ENCODE measurements at regions not wholly inside any gene's neighbourhood (a gene's known extent, or its start where the extent isn't known, plus 50 kb on each side); places are given as distances from the start of the nearest gene placed in this dataset.
"Not testable (repeated sequence)": the region's sequence is repeated elsewhere in the genome, so short reads cannot be mapped to it uniquely, and the experiment has no call there.

DNA sequence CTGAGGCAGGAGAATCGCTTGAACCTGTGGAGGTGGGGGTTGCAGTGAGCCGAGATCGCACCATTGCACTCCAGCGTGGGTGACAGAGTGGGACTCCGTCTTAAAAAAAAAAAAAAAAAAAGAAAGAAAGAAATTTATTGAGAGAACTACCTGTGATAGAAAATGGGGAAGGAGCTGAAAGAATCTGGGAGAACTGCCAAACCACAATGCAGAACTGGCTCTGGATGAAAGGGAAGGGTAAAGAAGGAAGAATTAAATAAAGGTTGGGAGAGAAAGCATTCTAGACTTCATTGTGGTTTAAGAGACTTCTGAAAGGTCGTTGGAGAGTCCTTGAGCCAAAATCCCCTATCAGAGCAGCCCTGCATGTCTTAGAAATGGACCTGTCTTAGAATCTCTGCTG lies 567.9 kb upstream of the HTR2C start:
- DNase-seq (ENCODE audit: low spot score) = no peak

DNA sequence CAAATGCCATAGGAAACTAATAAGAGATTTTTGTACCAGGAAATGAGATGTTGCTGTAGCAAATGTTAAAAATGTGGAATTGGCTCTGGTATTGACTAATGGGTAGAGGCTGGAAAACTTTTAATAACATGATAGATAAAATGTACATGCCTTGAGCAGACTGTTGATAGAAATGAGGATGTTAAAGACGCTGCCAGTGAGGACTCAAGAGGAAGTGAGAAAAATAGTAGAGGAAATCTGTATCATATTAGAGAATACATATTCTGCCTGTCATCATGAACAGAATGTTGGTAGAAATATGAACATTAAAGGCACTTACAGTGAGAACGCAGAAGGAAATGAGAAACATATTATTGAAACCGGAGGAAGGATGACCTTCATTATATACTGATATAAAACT lies 577.2 kb upstream of the HTR2C start:
- DNase-seq (ENCODE audit: low spot score) = no peak

DNA sequence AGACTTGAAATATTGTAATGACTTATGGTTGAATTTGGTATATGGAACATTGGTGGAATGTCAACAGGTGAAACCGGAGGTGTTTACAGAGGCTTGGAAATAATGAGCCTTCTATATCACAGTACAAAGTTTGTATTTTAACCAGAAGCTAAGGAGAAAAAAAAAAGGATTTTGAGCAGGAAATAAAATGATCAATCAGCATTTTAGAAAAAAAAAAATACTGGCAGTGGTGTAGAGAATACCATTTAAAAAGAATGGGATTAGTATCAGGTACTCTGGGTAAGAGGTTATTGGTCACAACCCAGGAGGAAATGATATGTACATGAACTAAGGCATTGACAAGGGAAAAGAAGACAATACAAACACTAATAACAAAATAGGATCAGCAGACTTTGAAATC lies 587.1 kb upstream of the HTR2C start:
- no peak for DNase-seq (ENCODE audit: low spot score)

DNA sequence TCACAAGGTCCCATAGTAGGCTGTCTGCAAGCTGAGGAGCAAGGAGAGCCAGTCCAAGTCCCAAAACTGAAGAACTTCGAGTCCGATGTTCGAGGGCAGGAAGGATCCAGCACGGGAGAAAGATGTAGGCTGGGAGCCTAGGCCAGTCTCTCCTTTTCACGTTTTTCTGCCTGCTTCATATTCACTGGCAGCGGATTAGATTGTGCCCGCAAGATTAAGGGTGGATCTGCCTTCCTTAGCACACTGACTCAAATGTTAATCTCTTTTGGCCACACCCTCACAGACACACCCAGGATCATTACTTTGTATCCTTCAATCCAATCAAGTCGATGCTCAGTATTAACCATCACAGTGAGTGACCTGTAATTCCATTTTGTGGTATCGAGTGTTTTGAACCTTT lies 592.2 kb upstream of the HTR2C start:
- DNase-seq (ENCODE audit: low spot score) = not testable (repeated sequence)

DNA sequence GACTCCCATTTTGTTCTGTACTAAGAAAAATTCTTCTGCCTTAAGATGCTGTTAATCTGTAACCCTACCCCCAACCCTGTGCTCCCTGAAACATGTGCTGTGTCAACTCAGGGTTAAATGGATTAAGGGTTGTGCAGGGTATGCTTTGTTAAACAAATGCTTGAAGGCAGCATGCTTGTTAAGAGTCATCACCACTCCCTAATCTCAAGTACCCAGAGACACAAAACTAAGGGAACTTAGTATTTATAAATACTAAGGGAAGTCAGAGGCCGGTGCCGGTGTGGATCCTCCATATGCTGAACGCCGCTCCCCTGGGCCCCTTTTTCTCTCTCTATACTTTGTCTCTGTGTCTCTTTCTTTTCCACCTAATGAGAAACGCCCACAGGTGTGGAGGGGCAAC lies 593.2 kb upstream of the HTR2C start:
- not testable (repeated sequence) for DNase-seq (ENCODE audit: low spot score)

DNA sequence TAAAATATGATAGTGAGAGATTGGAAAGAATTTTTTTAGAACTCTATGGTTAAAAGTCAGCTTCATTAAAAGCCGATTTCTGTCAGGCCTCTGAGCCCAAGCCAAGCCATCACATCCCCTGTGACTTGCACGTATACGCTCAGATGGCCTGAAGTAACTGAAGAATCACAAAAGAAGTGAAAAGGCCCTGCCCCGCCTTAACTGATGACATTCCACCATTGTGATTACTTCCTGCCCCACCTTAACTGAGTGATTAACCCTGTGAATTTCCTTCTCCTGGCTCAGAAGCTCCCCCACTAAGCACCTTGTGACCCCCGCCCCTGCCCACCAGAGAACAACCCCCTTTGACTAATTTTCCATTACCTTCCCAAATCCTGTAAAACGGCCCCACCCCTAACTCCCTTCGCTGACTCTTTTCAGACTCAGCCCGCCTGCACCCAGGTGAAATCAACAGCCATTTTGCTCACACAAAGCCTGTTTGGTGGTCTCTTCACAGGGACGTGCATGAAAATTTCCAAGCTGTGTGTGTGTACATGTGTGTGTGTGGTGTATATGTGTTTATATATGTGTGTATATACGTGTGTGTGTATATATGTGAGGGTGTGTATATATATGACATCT lies 595.5 kb upstream of the HTR2C start:
- not testable (repeated sequence) for DNase-seq (ENCODE audit: low spot score)

DNA sequence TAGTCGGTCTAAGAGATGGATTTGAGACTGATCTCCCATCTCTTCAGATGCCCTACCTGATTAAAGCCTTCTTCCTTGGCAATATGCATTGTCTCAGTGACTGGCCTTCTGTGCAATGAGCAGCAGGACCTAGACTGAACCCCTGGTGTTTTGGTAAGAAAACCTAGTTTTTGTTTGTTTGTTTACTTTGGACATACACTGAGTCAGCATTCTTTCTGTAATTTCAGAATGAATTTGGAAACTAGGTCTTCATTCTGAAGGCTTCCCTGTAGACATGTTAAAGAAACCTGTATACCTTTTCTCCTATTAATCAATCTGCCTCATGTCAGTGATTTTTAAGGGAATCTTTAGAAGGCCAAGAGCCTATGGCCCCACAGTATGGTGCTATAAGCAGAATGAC lies 597.5 kb upstream of the HTR2C start:
- DNase-seq (ENCODE audit: low spot score) = no peak

DNA sequence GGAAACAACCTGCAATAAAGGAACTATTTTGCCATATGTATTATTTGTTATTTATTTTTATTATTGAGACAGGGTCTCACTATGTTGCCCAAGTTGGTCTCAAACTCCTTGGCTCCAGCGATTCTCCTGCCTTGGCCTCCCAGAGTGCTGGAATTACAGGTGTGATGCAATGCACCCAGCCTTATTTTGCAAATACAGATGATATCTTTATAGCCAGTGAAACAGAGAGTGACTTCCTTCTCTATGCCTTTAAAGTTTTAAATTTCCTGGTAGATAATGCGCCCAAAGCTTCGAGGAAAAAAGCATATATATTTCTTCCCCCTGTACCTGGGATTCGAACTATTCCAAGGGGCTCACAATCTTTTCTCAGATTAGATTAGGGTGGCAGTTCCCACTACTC lies 601.1 kb upstream of the HTR2C start:
- no peak for DNase-seq (ENCODE audit: low spot score)

DNA sequence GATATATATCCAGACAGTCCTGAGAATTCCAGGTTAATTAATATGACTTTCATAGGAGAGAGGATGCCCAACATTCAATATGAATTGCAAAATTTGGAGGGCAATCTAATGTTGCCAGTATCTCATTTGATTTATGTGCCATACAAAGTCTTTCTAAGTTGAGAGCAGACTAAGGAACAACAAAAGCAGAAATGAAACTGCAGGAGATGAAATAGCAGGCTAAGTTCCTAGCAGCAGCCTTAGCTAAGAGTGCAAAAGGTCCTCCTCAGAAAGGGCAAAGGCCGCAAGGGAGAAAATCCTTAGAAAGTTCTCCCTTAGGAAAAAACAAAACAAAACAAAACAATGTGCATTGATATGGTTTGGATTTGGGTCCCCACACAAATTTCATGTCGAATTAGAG lies 602.9 kb upstream of the HTR2C start:
- DNase-seq (ENCODE audit: low spot score) = no peak

DNA sequence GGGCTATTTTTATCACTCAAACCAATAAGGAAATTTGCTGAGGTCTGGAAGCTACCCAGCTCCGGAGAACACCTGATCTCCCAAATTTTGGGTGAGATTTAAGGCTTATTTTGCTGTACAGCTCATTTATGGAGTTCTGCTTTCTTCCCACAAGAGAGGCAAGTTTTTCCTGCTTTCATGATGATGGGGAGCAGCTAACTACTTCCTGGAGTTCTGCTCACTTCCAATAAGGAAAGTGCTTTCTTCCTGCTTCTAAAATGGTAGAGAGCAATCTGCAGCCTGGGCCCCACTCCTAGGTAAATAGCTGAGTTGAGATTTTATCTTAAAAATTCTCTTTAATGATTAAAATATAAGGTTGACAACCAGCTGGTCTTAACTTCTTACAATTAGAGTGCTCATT lies 606.0 kb upstream of the HTR2C start:
- DNase-seq (ENCODE audit: low spot score) = no peak

DNA sequence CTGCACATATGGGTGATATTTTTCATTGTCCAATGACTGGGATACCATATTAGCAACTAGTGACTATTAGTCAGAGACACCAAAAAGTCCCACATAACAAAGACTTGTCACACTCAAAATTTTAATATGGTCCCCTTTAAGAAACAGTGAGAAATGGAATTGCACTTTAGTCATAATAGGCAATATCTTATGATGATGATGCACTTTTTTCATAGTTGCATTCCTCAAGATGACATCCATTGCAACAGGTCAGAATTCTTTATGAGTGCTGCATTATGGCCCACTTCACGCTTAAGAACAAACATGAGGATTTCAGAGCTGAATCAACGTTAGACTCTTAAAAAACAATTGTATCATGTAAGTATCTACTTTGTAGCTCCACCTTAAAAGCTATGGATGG lies 608.4 kb upstream of the HTR2C start:
- no peak for DNase-seq (ENCODE audit: low spot score)

DNA sequence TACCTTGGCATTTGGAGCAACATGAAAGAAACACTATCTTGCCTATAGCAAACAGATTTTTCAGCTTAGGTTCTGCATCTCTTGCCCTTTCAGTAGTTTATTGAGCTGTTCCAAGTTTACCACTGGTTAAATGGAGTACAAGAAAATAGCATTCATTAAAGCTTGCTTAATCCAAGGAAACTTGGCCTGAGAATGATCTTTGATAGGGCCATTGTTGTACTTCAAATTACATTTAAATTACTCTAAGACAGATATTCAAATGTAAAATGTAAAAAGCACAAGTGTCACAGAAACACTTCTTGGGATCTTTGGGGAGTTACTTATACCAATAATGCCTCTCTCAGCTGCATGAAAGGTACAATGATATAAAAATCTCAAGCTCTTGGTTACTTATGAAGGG lies 609.0 kb upstream of the HTR2C start:
- DNase-seq (ENCODE audit: low spot score) = no peak

DNA sequence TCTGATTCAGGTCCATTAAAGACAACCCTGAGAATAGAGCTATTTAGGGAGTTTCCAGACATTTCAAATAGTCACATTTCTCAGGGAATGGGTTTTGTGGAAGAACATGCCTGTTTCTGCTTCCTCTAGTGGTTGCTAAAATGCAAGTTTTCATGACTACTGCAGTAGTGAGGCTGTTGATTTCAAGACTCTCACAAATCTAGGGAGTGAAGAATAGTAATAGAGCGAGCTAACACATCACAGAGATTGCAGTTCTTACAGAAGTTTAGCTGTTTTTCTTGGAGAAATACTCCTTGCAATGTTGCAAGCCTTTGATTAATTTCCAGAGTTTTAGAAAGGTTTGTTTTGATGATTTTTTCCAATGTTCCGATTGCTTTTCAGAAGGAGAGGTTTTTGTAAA lies 610.2 kb upstream of the HTR2C start:
- DNase-seq (ENCODE audit: low spot score) = no peak

DNA sequence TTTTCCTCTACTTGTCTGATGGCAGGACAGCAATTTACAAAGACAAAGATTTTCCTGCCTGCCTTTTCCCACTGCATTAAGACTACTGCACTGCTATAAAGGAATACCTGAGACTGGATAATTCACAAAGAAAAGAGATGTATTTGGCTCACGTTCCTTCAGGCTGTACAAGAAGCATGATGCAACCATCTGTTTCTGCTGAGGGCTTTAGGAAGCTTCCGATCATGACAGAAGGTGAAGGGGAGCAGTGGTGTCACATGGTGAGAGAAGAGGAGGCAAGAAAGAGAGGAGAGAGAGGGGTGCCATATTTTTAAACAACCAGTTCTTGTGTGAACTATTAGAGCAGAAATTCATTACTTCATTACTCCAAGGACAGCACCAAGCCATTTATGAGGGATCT lies 617.1 kb upstream of the HTR2C start:
- no peak for DNase-seq (ENCODE audit: low spot score)

DNA sequence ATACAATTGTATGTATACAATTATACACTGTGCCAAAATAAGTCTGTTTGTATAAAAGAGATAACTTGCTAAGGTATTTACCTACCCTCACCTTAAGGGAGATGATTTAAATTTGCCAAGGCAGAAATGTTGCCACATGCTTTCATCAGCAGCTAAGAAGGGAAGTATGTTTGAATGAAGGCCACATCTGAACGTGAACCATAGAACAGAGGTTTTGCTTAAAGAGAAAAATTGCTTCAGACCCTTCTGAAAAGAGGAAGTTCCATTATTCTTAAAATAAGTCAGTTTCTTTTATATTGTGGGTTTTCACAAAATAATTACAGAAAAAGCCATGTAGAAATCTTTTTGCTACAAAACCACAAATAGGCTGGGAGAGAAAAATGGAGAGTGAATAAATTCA lies 621.5 kb upstream of the HTR2C start:
- DNase-seq (ENCODE audit: low spot score) = no peak

DNA sequence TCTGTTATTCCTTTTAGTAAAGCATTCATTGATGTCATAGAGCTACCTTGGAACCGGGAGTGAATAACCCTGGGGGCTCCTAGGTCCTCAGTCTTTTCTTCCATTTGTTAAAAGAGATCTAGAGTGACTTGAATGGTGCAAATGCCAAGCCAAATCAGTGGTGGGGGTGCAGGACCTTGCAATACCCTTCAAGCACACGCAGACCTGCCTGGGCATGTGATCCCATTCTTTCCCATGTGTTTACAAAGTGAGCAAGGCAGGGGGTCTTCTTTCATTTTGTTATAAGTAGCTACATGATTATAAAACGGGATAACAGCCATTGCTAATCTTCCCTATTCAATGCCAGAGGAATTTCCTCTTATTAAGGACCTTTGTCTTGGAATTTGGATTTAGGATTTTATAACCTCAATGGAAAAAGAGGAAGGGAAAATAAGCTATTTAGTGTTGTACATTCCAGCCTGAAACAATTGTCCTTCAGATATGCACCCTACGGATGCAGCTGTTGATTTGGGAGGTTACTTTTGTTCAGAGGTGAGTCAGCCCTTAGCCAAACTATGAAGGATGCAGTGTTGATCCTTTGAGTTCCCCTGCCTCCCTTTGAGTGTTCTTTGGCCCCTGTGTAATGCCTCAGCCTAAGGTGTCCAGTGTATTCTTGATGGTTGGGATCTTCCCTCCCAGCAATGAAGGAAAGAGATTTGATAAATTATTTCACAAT lies 623.8 kb upstream of the HTR2C start:
- DNase-seq (ENCODE audit: low spot score) = no peak

DNA sequence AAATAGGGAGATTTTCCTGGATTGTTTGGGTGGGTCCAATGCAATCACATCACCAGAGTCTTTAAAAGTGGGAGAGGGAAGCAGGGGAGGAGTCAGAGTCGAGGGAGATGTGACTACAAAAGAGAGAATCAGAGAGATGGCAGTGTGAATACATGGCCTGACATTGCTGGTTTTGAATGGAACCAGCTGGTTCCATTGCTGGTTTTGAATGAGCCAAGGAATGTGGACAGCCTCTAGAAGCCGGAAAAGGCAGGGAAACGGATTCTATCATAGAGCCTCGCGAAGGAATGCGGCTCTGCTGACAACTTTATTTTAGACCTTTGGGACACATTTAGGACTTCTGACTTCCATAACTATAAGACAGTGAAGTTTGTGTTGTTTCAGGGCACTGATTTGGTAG lies 627.0 kb upstream of the HTR2C start:
- no peak for DNase-seq (ENCODE audit: low spot score)

DNA sequence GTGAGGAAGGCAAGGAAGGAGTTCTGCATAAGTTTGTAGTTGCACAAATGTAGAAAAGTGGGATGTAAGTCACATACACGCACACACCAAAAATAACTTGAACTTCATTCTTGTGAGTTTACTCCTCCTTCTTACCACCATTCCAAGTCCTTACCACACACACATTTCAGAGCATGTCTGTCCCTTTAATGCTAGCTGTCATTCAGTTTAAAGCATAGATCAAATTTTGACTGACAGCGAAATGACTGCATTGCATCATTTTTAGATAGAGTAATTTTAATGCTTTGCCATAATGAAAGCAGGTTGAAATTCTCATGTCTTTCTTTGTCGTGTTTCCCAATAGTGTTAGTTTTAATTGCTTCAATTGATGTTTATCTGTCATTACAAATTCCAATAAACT lies 629.6 kb upstream of the HTR2C start:
- DNase-seq (ENCODE audit: low spot score) = no peak

DNA sequence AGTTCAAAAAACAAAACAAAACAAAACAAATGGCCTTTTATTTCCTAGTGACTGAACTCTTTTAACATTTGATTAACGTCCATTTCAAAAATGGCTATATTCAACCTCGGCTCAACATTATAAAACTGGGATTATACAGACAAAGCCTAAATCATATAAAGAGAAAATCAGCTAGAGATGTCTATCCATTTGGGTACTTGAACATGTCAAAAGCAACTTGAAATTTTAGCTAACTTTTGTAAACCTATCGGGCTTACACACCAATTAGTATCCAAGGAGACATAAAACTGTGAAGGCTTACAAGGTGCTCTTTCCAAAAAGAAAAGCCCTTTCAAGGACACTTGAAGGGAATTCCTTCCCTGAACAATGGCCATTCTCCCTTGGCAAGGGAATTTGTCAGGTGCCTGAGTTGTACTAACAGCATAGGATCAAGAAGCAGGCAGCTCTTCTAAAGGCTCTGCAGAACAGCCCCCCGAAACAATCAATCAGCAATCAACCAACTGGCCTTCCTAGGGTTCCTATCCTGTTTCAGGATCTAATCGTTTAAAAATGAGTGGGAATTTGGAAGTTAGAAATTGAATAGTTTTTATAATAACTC lies 633.7 kb upstream of the HTR2C start:
- no peak for DNase-seq (ENCODE audit: low spot score)

DNA sequence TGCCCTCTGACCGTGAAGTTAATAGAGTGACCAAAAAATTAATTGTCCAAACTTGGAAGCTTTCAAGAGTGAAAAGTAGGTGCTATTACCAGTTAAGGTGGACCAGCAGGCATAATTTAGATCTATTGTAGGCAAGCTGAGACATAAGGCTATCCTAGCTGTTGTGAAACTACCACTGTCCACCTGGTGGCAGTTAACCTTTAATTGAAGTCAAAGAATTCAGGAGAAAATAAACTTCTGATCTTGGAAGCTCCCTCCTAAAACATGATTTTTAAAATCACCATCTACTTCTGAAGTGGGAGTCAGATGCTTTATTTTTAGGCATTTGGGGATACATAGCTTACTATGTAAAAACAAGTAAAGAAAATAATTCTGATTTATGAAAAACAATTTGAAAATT lies 636.3 kb upstream of the HTR2C start:
- no peak for DNase-seq (ENCODE audit: low spot score)

DNA sequence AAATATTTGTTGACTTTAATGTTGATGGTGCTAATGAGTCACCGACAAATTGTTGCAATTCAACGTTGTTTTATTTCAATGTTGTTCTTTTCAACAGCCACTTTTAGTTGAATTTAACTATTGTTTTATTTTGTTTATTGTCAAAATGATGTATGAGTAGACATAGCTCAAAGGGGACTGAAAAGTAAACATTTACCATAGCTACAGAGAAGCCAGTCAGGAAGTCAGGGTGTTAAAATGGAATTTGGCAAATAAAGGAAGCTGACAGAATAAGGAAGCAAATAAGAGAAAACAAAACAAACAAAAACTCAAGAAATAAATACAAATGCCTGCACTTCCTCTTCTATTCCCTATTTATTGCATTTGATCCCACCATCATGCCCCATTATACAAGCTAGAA lies 648.4 kb upstream of the HTR2C start:
- DNase-seq (ENCODE audit: low spot score) = no peak

DNA sequence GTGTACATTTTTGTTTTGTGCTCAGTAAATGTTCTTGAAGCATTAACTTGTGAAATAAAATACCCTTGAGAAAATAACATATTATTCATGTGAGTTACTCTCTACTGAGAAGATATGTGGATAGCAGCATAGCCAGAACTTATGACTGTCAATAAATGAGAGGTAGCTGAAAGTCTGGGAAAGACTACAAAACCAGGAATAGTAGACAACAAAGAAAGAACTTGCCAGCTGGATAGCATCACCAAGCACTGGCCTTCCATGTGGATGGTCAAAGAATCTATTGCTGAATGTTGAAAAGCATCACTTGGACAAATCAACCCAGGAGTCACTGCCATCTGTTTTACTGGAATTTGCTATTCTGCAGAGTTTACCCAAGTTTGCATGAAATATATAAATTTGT lies 650.0 kb upstream of the HTR2C start:
- DNase-seq (ENCODE audit: low spot score) = no peak

DNA sequence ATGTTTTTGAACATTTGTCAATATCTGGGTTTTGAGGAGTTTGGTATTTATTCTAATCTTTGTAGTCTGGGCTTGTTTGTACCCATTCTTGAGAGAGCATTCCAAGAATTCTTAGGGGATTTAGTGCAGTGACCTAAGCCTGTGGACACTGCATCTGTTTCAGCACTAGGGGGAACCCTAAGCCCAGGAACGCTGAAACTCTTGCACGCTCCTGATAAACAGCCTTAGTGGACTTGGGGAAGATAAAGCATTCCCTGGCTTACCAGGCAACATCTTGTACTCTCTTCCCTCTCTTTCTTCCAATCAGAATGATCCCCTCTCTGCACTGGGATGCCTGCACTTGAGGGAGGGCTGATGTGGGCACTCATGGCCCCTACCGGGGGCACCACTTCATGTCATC lies 654.9 kb upstream of the HTR2C start:
- DNase-seq (ENCODE audit: low spot score) = peak; percentile 15

DNA sequence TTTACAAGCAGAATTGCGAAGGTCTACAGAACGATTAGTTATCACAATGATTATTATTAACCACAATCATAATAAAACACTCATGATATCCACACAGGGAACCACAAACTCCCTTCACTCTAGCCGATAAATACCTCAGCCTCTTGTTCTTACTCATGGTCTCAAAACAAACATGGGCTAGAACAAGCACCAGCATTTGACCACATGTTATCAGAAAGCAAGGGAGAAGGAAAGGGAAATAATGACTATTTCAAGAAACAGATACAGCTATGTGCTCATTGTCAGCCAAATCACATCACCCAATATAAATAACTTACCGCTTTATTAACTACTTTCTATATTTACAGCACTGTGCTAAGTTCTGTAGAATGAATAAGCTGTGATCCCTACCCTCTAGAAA lies 663.2 kb upstream of the HTR2C start:
- DNase-seq (ENCODE audit: low spot score) = no peak
